GM21423 (cell line): ENCODE measurements at regions not wholly inside any gene's neighbourhood (a gene's known extent, or its start where the extent isn't known, plus 50 kb on each side); places are given as distances from the start of the nearest gene placed in this dataset.
A peak's percentile ranks its signal among the peaks of the same experiment; 100 is the strongest.

Source experiments
- ATAC-seq: cut with Tn5 transposase; IDR thresholded peaks from one replicate; pipeline ENCODE4 v1.9.1; 2021; ENCODE audit warnings: mild to moderate bottlenecking, moderate library complexity; ENCODE audit not compliant: unreplicated experiment

DNA sequence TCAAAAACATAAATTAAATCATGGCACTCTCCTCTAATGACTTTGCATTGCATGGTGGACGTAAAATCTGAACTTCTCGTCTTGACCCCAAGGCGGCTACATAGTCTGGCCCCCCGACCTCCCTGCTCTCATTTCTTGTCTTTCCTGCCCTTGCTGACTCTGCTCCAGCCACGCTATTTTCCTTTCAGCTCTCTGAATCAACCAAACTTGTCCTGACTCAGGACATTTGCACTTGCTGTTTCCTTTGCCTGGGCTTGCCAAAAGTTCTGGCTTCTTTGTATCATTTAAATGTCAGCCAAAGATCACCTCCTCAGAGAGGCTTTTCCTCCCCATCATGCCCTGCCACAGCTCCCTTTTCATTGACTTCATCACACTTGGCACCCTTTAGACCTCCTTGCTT, 107.7 kb upstream of the NFE2L3 start:
- ATAC-seq, result no peak

- ATAC-seq, result no peak
Observed at GRCh38 chr7:26046150-26046549, 105.8 kb upstream of the NFE2L3 start.

GRCh38 chr7:26046878-26047277, 105.1 kb upstream of the NFE2L3 start:
- ATAC-seq, result no peak

DNA sequence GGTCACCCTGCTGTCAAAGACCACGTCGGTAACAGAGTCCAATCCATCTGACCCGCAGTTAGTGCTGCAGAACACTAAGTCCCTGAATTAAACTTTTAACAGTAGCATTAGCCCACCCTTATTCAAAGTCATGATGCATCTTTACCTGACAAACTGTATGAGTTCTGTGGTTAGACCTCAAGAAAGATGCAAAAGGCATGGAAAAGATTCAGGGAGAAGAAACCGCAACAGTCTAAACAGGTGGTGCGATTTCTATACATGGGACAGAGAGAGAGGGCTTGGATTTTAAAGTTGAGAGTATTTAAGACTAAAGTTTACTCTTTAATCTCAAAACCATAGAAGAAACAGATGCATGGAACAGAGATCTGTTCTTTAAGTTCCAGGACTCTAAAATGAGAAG, 103.3 kb upstream of the NFE2L3 start:
- no peak for ATAC-seq

GRCh38 chr7:26049081-26049480, 102.9 kb upstream of the NFE2L3 start:
- no peak for ATAC-seq

- no peak for ATAC-seq
Observed at GRCh38 chr7:26051021-26051420, 101.0 kb upstream of the NFE2L3 start.

DNA sequence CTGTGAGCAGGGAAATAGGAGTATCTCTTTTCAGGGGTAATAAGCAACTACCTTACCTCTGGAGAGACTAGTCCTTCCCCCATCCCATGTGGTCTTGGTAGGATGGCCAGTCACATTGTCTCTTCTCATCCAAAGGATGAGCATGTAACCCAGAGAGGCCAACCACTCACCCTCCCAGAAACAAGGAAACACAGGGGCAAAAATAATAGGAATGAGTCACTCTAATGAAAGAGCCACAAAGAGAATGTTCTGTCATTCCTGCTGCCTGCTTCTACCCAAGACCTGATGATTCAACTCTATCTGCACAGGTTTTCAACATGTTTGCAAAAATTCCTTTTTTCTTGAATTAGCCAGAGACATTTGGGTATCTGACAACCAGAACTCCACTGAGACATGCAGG, 99.3 kb upstream of the NFE2L3 start:
- ATAC-seq, result no peak

DNA sequence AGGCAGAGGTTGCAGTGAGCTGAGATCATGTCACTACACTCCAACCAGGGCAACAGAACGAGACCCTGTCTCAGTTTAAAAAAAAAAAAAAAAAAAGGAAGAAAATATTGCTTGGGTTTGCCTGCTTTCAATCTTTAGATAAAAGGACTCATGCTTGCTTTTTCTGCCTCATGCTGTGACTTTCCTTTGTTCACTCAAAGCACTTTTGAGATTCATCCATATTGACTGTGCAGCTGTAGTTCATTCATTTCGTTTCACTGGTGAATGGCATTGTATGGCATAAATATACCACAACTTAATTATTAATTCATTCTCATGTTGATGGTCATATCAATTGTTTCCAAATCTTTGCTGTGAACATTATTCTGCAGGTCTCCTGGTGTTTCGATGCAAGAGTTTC, 97.6 kb upstream of the NFE2L3 start:
- ATAC-seq, result no peak

GRCh38 chr7:26055241-26055640, 96.8 kb upstream of the NFE2L3 start:
- ATAC-seq, result no peak

DNA sequence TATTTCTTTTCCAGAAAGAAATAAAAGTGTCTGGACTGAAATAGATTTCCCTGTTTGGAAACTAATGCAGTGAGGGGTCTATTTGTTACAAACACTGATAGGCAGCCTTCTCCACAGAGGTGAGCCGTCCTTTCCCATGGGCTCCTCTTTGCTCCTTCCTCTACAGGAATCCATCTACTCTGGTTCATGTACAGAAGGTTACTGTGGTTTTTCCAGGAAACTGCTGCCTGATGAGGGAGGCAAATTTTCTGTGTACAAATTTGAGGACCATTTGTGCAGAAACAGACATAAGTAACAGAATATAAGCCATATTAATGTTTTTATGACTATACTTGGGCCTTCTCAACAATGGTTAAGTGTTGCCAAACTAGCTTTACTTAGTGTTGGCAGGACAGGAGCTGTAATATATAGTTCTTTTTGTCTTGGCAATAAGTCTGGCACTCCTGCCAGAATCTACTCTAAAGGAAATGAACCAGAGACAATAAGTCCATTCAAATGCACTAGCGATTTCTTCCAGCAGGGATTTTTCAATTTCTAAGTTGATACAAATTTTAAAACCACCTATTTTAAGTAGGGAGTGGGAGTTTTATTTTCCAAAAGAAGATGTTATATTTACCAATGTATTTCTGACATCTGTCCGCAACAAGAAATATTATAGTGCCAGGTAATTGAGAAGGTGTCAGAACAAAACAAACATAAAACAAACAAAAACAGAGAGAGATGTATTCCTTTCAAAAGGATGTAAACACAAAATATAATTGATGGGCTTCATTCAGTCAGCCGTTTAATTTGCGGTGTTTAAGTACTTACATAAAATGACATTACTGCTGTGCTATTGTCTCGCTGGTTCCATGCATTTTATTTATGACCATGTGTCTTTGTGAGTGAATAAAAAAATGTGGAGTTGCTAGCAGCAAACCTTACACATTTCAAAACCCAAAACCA, 91.0 kb upstream of the NFE2L3 start:
- ATAC-seq, result no peak

- ATAC-seq, result no peak
Observed at GRCh38 chr7:26061678-26062603, 90.1 kb upstream of the NFE2L3 start.

GRCh38 chr7:26065652-26066051, 86.3 kb upstream of the NFE2L3 start:
- no peak for ATAC-seq

DNA sequence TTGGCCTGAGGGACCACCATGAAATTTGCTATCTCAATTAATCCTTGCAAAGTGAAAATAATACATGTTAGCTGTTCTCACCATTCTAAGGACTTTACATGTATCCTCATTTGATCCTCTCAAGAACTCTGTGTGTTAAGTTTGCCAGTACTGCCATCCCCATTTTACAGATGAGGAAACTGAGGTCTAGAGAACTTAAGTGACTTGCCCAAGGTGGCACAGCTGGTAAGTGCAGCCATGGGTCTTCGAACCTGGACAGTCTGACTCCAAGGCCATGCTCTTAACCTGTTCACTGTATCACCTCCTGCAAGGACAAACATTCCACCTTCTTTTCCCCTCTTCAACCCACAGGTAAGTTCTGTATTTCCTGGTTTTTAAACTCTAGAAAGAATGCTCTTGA, 85.3 kb upstream of the NFE2L3 start:
- ATAC-seq, result no peak

DNA sequence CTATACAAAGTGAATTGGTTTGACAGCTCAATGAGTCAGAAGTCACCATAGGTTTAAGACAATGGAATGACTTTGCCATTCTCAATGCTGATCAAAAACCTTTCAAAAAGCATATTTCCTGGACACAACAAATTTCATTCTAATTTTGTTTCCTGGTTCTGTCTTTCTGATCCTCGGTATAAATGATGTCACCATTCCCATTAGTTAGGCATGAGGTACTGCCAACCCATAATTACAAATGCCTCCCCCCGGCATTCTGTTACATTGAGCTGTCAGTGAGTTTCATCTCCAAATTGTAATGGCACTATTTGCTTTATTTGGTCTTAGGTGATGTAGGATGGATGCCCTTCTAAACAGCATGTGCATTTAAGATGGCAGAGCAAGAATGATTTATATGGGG, 81.7 kb upstream of the NFE2L3 start:
- no peak for ATAC-seq

DNA sequence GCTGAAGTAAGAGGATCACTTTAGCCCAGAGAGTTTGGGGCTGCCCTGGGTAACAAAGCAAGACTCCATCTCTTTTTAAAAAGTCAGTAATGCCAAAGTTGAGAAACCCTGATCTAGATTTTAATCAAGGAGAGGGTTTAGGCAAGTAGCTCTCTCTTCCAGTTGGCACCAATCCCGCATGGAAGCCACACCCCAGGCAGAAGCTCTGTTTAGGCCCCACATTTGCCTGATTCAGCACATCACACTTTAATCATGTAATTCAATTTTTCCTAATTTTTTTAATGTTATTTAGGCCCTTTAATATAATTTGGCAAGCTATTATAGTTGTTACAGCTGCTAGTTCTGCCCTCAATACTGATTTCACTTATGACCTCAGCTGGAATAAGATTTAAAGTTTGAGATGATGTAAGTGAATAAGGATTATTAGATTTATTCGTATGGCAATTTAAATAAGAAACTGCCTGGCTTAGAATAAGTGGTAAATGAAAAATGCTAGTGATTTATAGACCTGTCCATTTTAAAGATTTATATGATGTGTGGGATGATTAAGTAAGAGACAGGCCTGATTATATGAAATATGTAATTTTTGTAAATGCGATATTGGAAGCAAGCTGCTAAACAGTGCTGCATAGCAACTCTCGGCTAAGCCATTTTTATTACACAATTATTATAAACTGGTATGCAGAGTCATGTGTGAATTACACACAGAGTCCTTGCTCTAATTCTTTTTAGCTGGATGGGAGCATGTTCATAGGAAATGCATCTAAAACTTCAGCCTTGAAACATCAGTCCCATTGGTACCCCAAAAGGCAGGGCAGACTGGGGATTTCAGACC, 80.2 kb upstream of the NFE2L3 start:
- no peak for ATAC-seq

GRCh38 chr7:26073041-26073440, 79.0 kb upstream of the NFE2L3 start:
- ATAC-seq, result no peak

DNA sequence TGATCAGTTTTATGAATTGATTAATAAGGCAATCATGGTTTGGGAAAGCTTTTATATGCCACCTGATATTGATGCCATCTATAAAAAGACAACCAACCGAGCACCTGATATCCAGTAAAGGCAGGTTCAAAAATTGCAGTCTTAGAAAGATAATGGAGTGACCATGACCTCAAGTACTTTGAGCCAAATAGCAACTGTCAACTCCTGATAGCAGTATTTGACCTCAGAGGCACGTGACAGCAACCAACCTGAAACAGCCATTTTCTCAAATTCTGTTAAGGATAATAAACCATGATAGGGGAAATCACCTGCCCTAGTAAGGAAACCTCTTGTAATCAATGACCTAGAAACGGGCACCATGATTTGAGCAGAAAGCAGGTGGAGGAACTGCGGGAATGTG, 77.1 kb upstream of the NFE2L3 start:
- ATAC-seq, result no peak

DNA sequence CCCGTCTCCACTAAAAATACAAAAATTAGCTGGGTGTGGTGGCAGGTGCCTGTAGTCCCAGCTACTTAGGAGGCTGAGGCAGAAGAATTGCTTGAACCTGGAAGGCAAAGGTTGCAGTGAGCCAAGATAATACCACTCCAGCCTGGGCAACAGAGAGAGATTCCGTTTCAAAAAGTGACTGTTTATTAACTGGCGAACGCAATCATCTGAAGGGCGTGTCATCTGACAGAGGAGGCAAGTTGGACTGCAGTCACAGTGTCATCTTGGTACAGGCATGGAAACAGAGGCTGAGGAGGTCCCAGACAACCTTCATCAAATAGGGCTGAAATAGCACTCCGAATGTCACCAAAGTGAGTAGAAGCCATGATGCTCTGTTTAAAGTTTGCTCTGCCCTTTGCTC, 75.3 kb upstream of the NFE2L3 start:
- no peak for ATAC-seq

GRCh38 chr7:26078437-26079336, 73.3 kb upstream of the NFE2L3 start:
- peak; percentile 94 for ATAC-seq

DNA sequence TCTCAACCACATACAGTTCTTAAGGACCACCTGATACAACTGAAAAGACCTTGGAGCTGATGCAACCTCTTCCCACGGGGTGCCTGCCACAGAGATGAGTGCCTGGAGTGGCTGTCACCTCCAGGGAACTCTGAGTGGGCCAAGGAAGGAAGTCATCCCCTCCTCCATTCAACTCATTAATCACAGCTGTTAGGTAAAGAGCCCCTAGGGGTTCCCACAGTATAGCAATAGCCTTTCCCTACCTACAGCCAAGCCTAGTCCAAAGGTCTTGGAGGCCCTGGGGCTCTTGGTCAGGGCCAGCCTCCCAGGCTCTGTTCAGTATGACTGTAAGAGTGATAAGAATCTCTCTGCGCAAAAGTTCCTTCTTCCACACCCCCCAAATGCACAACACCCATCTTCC, 70.4 kb upstream of the NFE2L3 start:
- no peak for ATAC-seq
